K562 (cell line): ENCODE measurements at regions not wholly inside any gene's neighbourhood (a gene's known extent, or its start where the extent isn't known, plus 50 kb on each side); places are given as distances from the start of the nearest gene placed in this dataset.

Experiments used
- ATAC-seq: fragments of 200-7000 bp; cut with Tn5 transposase; 3 replicates; pipeline ENCODE4 v1.9.1; 2020; ENCODE audit warnings: moderate library complexity
- BruUV-seq: library from RNA; stranded (reverse); fragments of 400-500 nt; replicated peaks from 2 replicates; lab custom pipeline; 2021; lab: Mats Ljungman, UMichigan
- CTCF ChIA-PET: fragments of 300-600 bp; formaldehyde crosslinking; extraction: SDS; loops from one replicate; lab custom pipeline; 2021; ENCODE audit warnings: low intra/inter-chr PET ratio; lab: Yijun Ruan, JAX
- POLR2A ChIA-PET: fragments of 300-600, 350-650 bp; sonication (Branson Sonifier 250); formaldehyde crosslinking; extraction: SDS; loops from one replicate; lab custom pipeline; 2021; ENCODE audit warnings: antibody characterized with exemption, inconsistent platforms; lab: Yijun Ruan, JAX
- DNase-seq, 4 experiments: peaks; one replicate each; pipeline versions ENCODE4 v3.0.0 to v3.0.0-alpha.2; 2011 to 2018; ENCODE audit warnings: low spot score in 3 of 4, mixed read lengths in 3 of 4; ENCODE audit errors: extremely low read depth in 1 of 4
- FAIRE-seq: peaks from 2 replicates; lab custom pipeline; 2011; peaks lifted over from hg19 to GRCh38; lab: Jason Lieb, UNC
- H2AFZ ChIP-seq: 2 replicates; pipeline ENCODE4 v1.6.0; 2011; ENCODE audit warnings: low read depth, low read length, control low read depth, inconsistent platforms
- H3K27ac ChIP-seq: fragments of 200-600 bp; 3 replicates; pipeline ENCODE4 v1.8.0; 2011; ENCODE audit warnings: low read depth, mild to moderate bottlenecking, control low read depth, inconsistent platforms, low read length, moderate library complexity, mixed read lengths; ENCODE audit errors: extremely low read depth
- H3K27me3 ChIP-seq, 2 experiments: fragments of 300-600 bp in 1 of 2; 2 replicates in 1 of 2; 3 replicates in 1 of 2; pipeline versions ENCODE4 v1.6.0 to v1.8.0; 2011; ENCODE audit warnings: inconsistent platforms in 2 of 2, low read length in 2 of 2, mild to moderate bottlenecking in 1 of 2, mixed read lengths in 1 of 2, moderate library complexity in 1 of 2; ENCODE audit not compliant: control insufficient read depth in 2 of 2, insufficient read depth in 2 of 2
- H3K36me3 ChIP-seq: fragments of 300-600 bp; 3 replicates; pipeline ENCODE4 v1.8.0; 2011; ENCODE audit warnings: mild to moderate bottlenecking, low read length, inconsistent platforms; ENCODE audit not compliant: control insufficient read depth, insufficient read depth
- H3K4me1 ChIP-seq, 2 experiments: fragments of 200-600 bp in 1 of 2; replicated peaks in 1 of 2; 2 replicates in 1 of 2; 3 replicates in 1 of 2; pipeline versions ENCODE4 v1.5.1 to v1.8.0; 2011; ENCODE audit warnings: inconsistent platforms in 2 of 2, low read length in 2 of 2, mild to moderate bottlenecking in 1 of 2, mixed read lengths in 1 of 2, moderate library complexity in 1 of 2; ENCODE audit not compliant: control insufficient read depth in 2 of 2, insufficient read depth in 2 of 2
- H3K4me2 ChIP-seq: 2 replicates; pipeline ENCODE4 v1.6.1; 2011; ENCODE audit warnings: low read length, control low read depth, inconsistent platforms, mixed read lengths; ENCODE audit not compliant: insufficient read depth
- H3K4me3 ChIP-seq: fragments of 200-600 bp; sonication (generic), shearing (Covaris generic); 2 replicates; pipeline ENCODE4 v1.5.1; 2016; ENCODE audit warnings: control low read depth, inconsistent platforms
- H3K79me2 ChIP-seq: fragments of 200-600 bp; 3 replicates; pipeline ENCODE4 v1.8.0; 2011; ENCODE audit warnings: low read length, inconsistent platforms; ENCODE audit not compliant: control insufficient read depth, insufficient read depth
- H3K9ac ChIP-seq, 2 experiments: 2 replicates each; pipeline versions ENCODE4 v1.6.0 to v1.6.1; 2011; ENCODE audit warnings: low read depth in 2 of 2, low read length in 2 of 2, control low read depth in 1 of 2, inconsistent platforms in 1 of 2, mild to moderate bottlenecking in 1 of 2, mixed read lengths in 1 of 2; ENCODE audit not compliant: insufficient read depth in 1 of 2
- H3K9me1 ChIP-seq: one replicate; pipeline ENCODE4 v1.6.0; 2011; ENCODE audit warnings: inconsistent platforms, mild to moderate bottlenecking, low read length, moderate library complexity; ENCODE audit not compliant: control insufficient read depth, insufficient read depth
- H3K9me3 ChIP-seq: replicated peaks from 2 replicates; pipeline ENCODE4 v1.5.1; 2011; ENCODE audit warnings: low read depth, low read length, inconsistent platforms; ENCODE audit not compliant: control insufficient read depth, insufficient read depth
- H4K20me1 ChIP-seq: replicated peaks from 2 replicates; pipeline ENCODE4 v1.6.1; 2011; ENCODE audit warnings: low read length, inconsistent platforms, mixed read lengths; ENCODE audit not compliant: control insufficient read depth, insufficient read depth
- ETV6 ChIP-seq, 3 experiments: fragments of 150-350 bp in 1 of 3; sonication (generic) in 1 of 3; formaldehyde crosslinking in 1 of 3; IDR thresholded peaks; 2 replicates each; pipeline versions ENCODE4 v1.6.1 to v1.8.0; 2014 to 2022; ENCODE audit warnings: borderline replicate concordance in 2 of 3, low read depth in 2 of 3, antibody characterized with exemption in 1 of 3, low read length in 1 of 3, mild to moderate bottlenecking in 1 of 3, missing genetic modification reagents in 1 of 3
- GTF2F1 ChIP-seq: IDR thresholded peaks from 2 replicates; pipeline ENCODE4 v1.6.1; 2011; ENCODE audit warnings: low read depth, low read length, improper control_type of control experiment
- HNRNPK ChIP-seq: fragments of 200-400 bp; formaldehyde crosslinking; IDR thresholded peaks from one replicate; pipeline ENCODE4 v1.6.1; 2018; ENCODE audit warnings: mild to moderate bottlenecking, low read depth, low read length; ENCODE audit not compliant: poor library complexity, severe bottlenecking
- HNRNPLL ChIP-seq: fragments of 200-400 bp; formaldehyde crosslinking; IDR thresholded peaks from 2 replicates; pipeline ENCODE4 v1.6.1; 2017; ENCODE audit warnings: low read length, low read depth, mild to moderate bottlenecking; ENCODE audit not compliant: poor library complexity, severe bottlenecking
- MEIS2 ChIP-seq: fragments of 450-650 bp; IDR thresholded peaks from 2 replicates; pipeline ENCODE4 v1.6.1; 2014; ENCODE audit warnings: mild to moderate bottlenecking; ENCODE audit not compliant: partially characterized antibody
- PCBP1 ChIP-seq: fragments of 200-400 bp; formaldehyde crosslinking; IDR thresholded peaks from 2 replicates; pipeline ENCODE4 v1.6.1; 2018; ENCODE audit warnings: mild to moderate bottlenecking, low read depth, low read length; ENCODE audit not compliant: poor library complexity, severe bottlenecking
- RBM14 ChIP-seq: fragments of 200-400 bp; formaldehyde crosslinking; IDR thresholded peaks from 2 replicates; pipeline ENCODE4 v1.6.1; 2018; ENCODE audit warnings: low read depth, mild to moderate bottlenecking, low read length, moderate library complexity, borderline replicate concordance; ENCODE audit not compliant: insufficient read depth
- SMARCA4 ChIP-seq: fragments of 450-650 bp; IDR thresholded peaks from 2 replicates; pipeline ENCODE4 v1.6.1; 2016
- ZC3H11A ChIP-seq: IDR thresholded peaks from 2 replicates; pipeline ENCODE4 v1.6.1; 2012; ENCODE audit warnings: low read depth, low read length, improper control_type of control experiment
- ZNF76 ChIP-seq: fragments of 250-450 bp; sonication (Bioruptor Pico); IDR thresholded peaks from 2 replicates; pipeline ENCODE4 v1.4.0; 2020; ENCODE audit warnings: mild to moderate bottlenecking, moderate library complexity, borderline replicate concordance
- WGBS: fragments of 100-300 bp; shearing (Covaris generic); methylation state at CpG from one replicate; pipeline ENCODE4 v1.1.6; 2016; ENCODE audit warnings: low coverage, mixed read lengths; ENCODE audit not compliant: insufficient coverage; ENCODE audit errors: missing lambda C conversion rate; 5-methylcytosine and 5-hydroxymethylcytosine counted together
- in situ Hi-C: fragments of 300-500 bp; cut with MboI; formaldehyde crosslinking; loops from 4 replicates; pipeline ENCODE4 v1.15.0; 2018; ENCODE audit warnings: inconsistent platforms, mixed read lengths
- intact Hi-C: fragments of 100-400 bp; cut with micrococcal nuclease; formaldehyde crosslinking; loops from 2 replicates; pipeline ENCODE4 v1.14.2; 2022
- TF ChIP-seq, protein P1 (sequence below), 2 experiments: IDR thresholded peaks in 1 of 2; conservative IDR thresholded peaks in 1 of 2; 2 replicates each; pipeline ENCODE4 v1.6.1; 2016; ENCODE audit warnings: low read depth in 2 of 2, mild to moderate bottlenecking in 1 of 2, missing compliant biosample characterization in 1 of 2, missing genetic modification characterization in 1 of 2, moderate library complexity in 1 of 2
- TF ChIP-seq, protein P2 (sequence below): fragments of 450-650 bp; IDR thresholded peaks from 2 replicates; pipeline ENCODE4 v1.6.1; 2016

DNA sequence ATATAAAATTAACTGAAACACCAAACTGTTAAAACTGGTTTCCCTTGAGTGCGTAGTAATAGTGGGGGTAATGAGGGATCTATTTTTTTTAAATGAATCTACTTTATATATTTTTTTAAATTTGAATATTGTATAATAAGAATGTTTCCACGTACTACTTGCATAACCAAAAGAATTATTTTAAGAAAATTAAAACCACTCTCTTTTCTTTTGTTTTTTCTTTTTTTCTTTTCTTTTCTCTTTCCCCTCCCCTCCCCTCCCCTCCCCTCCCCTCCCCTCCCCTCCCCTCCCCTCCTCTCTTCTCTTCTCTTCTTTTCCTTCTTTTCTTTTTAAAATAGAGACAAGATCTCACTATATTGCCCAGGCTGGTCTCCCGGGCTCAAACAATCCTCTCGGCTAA lies 166.9 kb upstream of the MID1 start:
- WGBS = 36% methylated on average over 2 of the region's 4 CpGs
- no TSS peak for BruUV-seq
- ChIA-PET POLR2A (no interaction called here), CTCF (no interaction called here)
- no peaks in the 10 kb centered on the region for H4K20me1 ChIP-seq
- no peak overlapping the region for H3K9ac ChIP-seq
- DNase-seq (no peak), ATAC-seq (no peak), FAIRE-seq (no peak)
- no peaks in the 10 kb centered on the region for H3K79me2 ChIP-seq
- no peak overlapping the region for H2AFZ ChIP-seq
- H3K4me3 ChIP-seq = no peak overlapping the region
- no peaks in the 10 kb centered on the region for H3K9me1 ChIP-seq
- no peaks in the 10 kb centered on the region for H3K9me3 ChIP-seq
- TF ChIP-seq GTF2F1 = no peak
- TF ChIP-seq PCBP1 = peak; percentile 39
- peak; percentile 95 for TF ChIP-seq HNRNPK
- in situ Hi-C loops (no loop called here), intact Hi-C loops (no loop called here)
- no peaks in the 10 kb centered on the region for H3K4me1 ChIP-seq
- H3K27ac ChIP-seq = no peak overlapping the region
- H3K4me2 ChIP-seq = no peak overlapping the region
- no peaks in the 10 kb centered on the region for H3K27me3 ChIP-seq
- no peaks in the 10 kb centered on the region for H3K36me3 ChIP-seq

DNA sequence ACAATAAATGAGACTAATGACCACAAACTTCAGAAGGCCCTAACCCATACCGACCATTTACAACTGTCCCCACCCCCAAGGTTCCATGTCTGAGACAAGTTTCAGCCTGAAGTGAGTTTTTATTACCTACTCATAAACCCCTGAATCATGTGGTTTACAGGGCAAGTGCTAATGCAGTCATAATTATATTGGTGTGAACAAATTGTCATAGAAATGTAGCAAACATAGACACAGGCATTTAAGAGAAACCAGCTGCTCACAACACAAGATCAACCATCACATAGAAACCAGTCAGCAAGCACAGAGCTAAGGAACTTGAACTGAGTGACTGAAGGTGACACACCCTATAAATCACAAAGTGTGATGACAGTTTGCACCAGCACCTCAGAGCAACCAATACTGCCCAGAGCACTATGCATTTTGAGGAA lies 173.8 kb upstream of the MID1 start:
- Histone ChIP-seq H3K4me2 (no peak overlapping the region), H3K9me3 (no peaks in the 10 kb centered on the region), H3K79me2 (no peaks in the 10 kb centered on the region), H3K9me1 (no peaks in the 10 kb centered on the region), H3K27me3 (peaks cover 0 to 5% of the 10 kb centered on the region in 2 experiments; a peak in 1 of 5 replicates), H2AFZ (no peak overlapping the region), H3K4me1 (no peaks in the 10 kb centered on the region), H3K9ac (no peak overlapping the region), H3K4me3 (no peak overlapping the region), H3K36me3 (no peaks in the 10 kb centered on the region), H4K20me1 (no peaks in the 10 kb centered on the region), H3K27ac (no peak overlapping the region)
- intact Hi-C loops = no loop called here
- WGBS = 0% methylated on average over 1 of the region's 1 CpG
- in situ Hi-C loops = no loop called here
- no peak for FAIRE-seq
- CTCF ChIA-PET = no interaction called here
- DNase-seq = no peak
- no peak for ATAC-seq
- POLR2A ChIA-PET = no interaction called here
- no TSS peak for BruUV-seq
- TF ChIP-seq MEIS2 (peak; percentile 54), ZC3H11A (no peak), ZNF76 (no peak), RBM14 (no peak), ETV6 (IDR thresholded peaks at IDR 0.05; ENCODE audit: borderline replicate concordance in 1 of 2, low read depth in 2 of 2, low read length in 1 of 2) (no peak), ETV6 (CRISPR knock-in tag; IDR thresholded peaks at IDR 0.05; ENCODE audit: borderline replicate concordance) (no peak), SMARCA4 (no peak), HNRNPLL (no peak)
- TF ChIP-seq, protein P1, sequence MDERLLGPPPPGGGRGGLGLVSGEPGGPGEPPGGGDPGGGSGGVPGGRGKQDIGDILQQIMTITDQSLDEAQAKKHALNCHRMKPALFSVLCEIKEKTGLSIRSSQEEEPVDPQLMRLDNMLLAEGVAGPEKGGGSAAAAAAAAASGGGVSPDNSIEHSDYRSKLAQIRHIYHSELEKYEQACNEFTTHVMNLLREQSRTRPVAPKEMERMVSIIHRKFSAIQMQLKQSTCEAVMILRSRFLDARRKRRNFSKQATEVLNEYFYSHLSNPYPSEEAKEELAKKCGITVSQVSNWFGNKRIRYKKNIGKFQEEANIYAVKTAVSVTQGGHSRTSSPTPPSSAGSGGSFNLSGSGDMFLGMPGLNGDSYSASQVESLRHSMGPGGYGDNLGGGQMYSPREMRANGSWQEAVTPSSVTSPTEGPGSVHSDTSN (CRISPR knock-in tag; IDR thresholded peaks at IDR 0.05; ENCODE audit: low read depth) = no peak
- TF ChIP-seq, protein P1 (tag; conservative IDR thresholded peaks at IDR 0.05; ENCODE audit: low read depth) = peak; percentile 54; the same call in 1 of the 2 replicates
- TF ChIP-seq, protein P2, sequence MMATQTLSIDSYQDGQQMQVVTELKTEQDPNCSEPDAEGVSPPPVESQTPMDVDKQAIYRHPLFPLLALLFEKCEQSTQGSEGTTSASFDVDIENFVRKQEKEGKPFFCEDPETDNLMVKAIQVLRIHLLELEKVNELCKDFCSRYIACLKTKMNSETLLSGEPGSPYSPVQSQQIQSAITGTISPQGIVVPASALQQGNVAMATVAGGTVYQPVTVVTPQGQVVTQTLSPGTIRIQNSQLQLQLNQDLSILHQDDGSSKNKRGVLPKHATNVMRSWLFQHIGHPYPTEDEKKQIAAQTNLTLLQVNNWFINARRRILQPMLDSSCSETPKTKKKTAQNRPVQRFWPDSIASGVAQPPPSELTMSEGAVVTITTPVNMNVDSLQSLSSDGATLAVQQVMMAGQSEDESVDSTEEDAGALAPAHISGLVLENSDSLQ = peak; percentile 54; the same call in 1 of the 2 replicates
